NCI-H2227 treated with DMSO at 0.1 percent for 48 hours (cell line): ENCODE measurements at regions not wholly inside any gene's neighbourhood (a gene's known extent, or its start where the extent isn't known, plus 50 kb on each side); places are given as distances from the start of the nearest gene placed in this dataset.
"Not testable (repeated sequence)": the region's sequence is repeated elsewhere in the genome, so short reads cannot be mapped to it uniquely, and the experiment has no call there.

Source experiments
- DNase-seq: peaks from one replicate; lab custom pipeline; 2025; lab: John Stamatoyannopoulos, UW

DNA sequence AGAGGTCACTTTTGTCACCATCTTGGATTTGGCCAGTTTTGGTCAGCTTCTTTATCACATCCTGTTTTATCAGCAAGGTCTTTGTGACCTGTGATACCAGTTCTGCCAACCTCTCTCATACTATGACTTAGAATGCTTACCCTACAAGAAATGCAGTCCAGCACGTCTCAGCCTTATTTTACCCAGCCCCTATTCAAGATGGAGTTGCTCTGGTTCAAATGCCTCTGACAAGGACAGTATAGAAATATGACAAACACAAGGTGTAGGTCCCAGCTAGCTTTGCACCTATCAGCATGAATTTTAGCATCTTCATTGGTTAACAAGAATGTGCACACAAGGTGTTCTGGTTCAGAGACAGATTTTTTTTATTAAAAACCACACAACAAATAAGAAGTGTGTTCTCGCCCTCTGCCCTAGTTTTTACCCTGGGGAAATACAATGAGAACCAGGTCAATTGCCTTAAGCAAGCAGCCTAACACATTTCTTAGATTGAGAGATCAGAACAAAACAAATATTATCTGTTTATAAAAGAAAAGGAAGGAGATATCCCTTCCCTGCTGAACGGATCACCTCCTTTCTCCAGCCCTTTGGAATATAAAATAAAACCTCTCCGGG lies 962.3 kb upstream of the PRKX start:
- no peak for DNase-seq

- no peak for DNase-seq
Measured at GRCh38 chrX:4674028-4674782, 960.8 kb upstream of the PRKX start.

DNA sequence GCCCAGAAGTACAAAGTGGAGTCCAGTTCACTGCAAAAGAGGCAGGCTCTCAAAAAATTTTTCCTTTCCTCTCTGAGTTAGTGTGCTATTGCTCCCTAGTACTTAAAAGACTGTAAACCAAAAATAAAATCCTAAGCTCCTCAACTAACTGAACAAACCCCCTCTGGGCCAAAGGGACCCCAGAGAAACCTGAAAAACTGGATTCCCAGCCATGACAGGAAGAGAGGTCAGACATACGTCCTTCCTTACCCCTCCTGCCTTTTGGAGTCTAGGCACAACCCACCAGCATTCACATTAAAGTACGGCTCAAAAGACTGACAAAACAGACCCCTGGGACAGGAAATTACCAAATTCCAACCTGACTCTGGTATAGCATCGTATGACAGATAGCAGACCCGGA lies 957.9 kb upstream of the PRKX start:
- no peak for DNase-seq

DNA sequence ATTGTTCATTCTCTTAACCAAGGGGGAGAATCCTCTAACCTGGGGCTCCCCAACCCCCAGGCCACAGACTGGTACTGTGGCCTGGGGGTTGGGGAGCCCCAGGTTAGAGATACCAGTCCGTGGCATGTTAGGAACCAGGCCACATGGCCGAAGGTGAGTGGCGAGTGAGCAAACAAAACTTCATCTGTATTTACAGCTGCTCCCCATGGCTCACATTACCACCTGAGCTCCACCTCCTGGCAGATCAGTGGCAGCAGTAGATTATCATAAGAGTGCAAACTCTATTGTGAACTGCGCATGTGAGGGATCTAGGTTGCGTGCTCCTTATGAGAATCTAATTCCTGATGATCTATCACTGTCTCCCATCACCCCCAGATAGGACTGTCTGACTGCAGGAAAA lies 957.2 kb upstream of the PRKX start:
- no peak for DNase-seq

GRCh38 chrX:4668802-4669536 lies 955.5 kb upstream of the PRKX start:
- no peak for DNase-seq

DNA sequence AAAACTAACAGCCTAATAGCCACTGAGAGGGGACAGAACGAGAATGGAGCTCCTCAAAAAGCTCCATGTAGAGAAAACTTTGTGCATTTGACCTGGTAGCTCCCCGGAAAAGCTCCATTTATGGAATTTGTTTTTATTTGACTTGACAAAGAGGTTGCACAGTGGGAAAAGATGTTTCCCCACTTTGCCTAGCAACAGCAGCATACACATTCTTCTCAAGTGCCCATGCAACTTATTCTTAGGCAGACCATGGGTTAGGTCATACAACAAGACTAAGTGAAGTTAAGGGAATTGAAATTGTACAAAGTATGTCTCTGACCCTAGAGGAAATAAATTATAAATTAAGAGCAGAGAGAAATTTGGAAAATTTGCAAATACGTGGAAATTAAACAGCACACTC lies 949.6 kb upstream of the PRKX start:
- DNase-seq = no peak

DNA sequence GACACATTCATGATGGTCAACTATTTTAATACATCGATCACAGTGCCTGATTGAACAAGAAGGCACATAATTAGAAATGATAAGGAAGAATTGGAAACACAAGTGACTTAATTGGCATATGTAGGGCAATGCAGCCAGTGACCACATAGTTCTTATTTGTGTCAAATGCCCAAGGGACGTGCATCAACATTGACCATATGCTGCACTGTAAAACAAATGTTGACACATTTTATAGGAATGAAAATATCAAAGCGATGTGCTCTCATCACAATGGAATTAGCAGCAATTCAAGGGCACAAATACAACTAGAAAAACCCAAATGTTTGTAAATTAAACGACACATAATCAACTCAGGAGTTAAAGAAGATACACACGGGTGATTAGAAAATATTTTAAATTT lies 948.3 kb upstream of the PRKX start:
- DNase-seq = no peak

GRCh38 chrX:4656419-4656818 lies 943.0 kb upstream of the PRKX start:
- no peak for DNase-seq

DNA sequence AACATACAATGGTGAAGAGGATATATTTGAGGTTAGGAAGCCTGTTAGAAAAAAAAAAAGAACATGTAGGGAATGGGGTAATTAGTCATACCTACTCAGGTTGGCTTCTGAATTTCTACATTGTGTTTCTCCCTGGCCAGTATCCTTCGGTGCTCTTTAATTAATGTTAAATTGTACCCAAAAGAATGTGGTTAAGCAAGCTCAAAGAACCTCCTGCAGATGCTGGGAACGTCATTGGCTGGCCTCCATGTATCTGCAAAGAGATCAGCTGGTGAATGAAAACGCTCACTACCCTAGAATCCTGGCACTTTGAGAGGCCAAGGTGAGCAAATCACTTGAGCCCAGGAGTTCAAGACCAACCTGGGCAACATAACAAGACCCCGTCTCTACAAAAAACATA lies 942.3 kb upstream of the PRKX start:
- no peak for DNase-seq

DNA sequence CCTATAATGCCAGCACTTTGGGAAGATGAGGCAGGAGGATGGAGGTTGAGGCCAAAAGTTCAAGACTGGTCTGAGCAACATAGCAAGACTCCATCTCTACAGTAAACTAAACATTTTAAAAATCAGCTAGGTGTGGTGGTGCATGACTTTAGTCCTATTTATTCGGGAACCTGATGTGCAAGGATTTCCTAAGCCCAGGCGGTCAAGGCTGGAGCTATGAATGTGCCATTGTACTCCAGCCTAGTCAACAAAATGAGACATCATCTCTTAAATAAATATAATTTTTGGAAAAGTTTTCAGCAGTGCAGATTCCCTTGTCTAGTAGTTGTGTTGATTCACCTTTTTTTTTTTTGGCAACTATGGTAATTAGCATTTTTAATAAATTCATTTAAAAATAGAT lies 928.7 kb upstream of the PRKX start:
- DNase-seq = no peak

DNA sequence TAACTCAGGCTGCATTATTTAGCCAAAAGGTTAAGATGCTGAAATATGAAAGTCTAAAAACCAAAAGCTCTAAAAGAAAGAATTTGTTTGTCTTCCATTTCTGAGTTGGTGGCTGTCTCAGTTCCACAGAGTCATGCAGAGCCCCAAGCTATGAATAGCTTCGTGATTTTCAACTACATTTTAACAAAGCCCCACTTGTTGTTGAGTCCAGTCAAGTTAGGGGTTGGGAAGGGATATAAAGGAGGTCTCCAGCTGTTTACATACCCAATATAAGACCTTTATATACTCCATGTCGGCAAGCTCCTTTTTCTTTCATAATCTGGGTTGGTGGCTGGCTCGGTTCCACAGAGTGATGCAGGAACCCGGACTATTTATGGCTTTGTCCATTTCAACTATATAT lies 924.6 kb upstream of the PRKX start:
- DNase-seq = no peak

DNA sequence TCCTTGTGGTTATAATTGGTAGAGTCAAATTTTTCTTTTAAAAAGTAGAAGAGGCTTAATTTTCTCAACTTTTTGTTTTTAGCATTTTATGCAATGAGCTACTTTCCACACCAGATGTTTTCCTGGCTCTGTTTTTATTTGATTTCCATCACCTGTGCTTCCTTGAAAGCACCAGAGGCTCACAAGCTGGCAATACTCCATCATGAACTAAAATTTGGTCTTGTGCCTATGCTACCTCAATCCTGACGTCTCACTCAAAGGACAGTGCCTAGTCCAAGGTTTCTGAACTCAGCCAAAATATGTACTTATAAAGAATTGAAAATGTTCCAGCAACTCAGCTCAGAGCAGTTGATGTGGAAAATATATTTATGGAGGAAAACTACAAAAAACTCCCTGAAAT lies 914.0 kb upstream of the PRKX start:
- DNase-seq = no peak

DNA sequence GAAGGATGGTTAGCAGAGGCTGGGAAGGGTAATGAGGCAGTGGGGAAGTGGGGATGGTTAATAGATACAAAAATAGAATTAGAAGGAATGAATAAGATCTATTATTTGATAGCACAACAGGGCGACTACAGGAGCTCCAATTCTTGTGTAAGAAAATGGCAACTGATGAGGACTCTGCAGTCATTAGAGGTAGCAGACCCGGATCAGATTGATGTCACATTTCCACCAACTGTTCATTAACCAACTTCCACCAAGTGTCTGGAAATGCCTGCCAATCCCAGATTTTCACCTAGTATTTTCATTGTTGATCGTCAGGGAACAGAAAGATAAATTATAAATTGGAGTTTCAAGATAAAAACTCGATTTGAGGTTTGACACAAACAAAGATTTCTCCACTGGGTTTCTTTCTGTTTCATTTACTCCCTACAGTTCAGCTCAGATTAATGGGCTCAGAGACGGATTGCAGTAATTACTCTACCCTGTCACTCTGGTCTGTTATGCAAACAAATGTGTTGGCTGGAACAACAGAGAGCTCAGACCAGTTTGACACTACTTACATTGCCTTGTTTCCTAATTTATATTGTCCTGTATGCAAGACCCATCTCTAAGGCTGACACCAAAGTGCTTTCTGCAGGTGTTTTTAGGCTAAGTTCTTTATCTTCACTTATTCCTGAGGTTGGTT lies 909.2 kb upstream of the PRKX start:
- DNase-seq = no peak

DNA sequence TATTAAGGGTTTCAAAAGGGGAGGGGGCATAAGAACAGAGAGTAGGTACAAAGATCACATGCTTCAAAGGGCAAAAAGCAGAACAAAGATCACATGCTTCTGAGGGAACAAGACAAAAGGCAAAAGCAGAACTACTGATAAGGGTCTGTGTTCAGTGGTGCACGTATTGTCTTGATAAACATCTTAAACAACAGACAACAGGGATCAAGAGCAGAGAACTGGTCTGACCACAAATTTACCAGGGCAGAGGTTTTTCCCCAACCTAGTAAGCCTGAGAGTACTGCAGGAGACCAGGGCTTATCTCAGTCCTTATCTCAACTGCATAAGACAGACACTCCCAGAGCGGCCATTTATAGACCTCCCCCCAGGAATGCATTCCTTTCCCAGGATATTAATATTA lies 900.2 kb upstream of the PRKX start:
- DNase-seq = not testable (repeated sequence)

- no peak for DNase-seq
Measured at GRCh38 chrX:4588893-4589292, 875.4 kb upstream of the PRKX start.

GRCh38 chrX:4588466-4588865 lies 875.0 kb upstream of the PRKX start:
- DNase-seq = no peak

DNA sequence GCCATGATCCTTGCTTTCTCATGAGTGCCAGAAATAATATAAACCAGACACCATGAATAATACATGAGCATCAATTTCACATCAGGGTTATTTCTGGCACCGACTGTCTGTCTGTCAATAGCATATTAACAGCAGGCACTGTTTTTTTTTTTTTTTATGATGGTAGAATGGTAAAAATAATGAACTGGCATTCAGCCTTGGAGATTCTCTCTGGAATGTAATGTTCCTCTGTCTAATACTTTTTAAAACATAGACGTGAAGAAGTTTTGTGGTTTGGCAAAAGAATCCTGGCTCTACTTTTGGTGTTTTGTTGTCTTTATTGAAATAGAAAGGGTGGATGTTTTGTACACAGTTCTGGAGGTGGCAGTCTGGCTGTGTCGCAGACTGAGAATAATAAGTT lies 874.6 kb upstream of the PRKX start:
- no peak for DNase-seq

- DNase-seq = no peak
Measured at GRCh38 chrX:4579999-4580398, 866.5 kb upstream of the PRKX start.

GRCh38 chrX:4579480-4579879 lies 866.0 kb upstream of the PRKX start:
- no peak for DNase-seq

- no peak for DNase-seq
Measured at GRCh38 chrX:4572691-4573090, 859.2 kb upstream of the PRKX start.

DNA sequence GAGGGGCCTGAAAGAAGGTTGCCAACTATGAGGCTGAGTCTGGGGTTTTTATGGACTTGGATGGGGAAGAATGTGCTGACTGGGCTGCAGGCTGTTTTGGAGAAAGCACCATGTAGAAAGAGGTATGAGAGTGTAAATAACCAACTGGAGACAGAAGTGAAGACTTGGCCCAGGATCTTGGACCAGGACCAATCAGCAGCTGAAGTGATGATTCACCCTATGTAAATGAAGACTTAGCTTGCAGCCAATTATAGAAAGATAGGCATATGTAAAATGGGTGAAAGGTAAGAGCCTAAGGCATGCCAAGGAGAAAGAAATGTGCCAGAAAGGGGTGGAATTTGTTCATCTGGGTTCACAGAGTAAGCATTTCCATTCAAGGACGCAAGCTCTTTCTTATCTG lies 856.7 kb upstream of the PRKX start:
- DNase-seq = no peak

DNA sequence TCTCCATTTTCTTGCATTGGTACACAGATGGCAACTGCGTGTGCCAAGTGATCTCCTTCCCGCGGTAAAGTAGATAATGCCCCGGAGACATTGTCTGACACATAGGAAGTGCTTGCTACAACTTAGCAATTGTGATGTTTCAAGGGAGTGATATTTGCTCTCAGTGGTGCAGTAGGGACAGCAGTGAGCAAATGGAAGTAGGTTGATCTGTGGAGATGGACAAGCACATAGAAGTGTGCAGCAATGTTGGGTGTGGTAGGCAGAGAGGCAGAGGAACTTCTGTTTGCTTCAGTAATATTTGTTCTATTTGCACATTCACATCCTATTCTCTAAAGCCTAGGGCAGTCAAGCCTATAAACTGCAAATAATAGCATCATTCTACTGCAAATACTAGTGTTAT lies 846.7 kb upstream of the PRKX start:
- DNase-seq = no peak

DNA sequence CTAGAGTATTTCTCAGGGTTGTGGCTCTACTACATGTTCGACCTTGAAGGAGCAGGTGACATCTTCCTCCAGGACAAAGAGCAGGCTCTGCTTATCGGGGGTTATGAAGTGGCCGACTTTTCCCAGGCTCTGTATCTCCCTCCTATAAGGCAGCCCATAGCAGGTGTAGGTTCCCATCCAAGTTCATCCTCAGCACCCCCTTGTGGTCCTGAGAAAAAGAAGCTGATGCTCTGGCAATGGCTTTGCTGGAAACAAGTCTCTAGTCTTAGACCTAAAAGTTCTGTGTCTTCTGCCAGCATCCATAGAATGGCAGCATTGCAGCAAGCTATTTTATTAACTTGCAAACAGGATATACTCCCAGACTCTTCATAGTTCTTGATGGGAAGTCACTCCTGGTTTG lies 836.6 kb upstream of the PRKX start:
- no peak for DNase-seq
